NCI-H187 treated with DMSO at 0.1 percent for 48 hours (cell line): ENCODE measurements at regions not wholly inside any gene's neighbourhood (a gene's known extent, or its start where the extent isn't known, plus 50 kb on each side); places are given as distances from the start of the nearest gene placed in this dataset.
A peak's percentile ranks its signal among the peaks of the same experiment; 100 is the strongest.
"Not testable (repeated sequence)": the region's sequence is repeated elsewhere in the genome, so short reads cannot be mapped to it uniquely, and the experiment has no call there.

ENCODE experiments used
- DNase-seq: peaks from one replicate; lab custom pipeline; 2025; lab: John Stamatoyannopoulos, UW

DNA sequence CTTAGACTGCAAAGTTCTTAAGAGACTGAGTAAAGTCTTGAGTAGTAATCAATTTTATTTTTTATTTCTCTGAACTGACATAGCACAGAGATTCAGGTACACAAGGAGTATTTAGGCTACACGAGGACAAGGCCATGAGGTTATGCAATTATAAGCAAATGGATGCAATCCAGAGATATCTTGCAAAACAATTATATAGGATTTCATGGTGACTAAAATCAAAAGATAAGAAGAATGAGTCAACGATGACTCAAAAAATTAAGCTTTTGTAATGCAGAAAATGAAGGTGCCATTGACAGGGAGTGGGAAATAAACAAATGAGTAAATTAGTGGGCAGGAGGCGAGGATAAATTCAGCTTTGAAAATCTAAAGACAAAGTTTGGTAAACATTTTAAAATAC is 66.7 kb upstream of the MYO3A start:
- DNase-seq: no peak

- DNase-seq: no peak
Measured at GRCh38 chr10:25869067-25869591, 64.9 kb upstream of the MYO3A start.

DNA sequence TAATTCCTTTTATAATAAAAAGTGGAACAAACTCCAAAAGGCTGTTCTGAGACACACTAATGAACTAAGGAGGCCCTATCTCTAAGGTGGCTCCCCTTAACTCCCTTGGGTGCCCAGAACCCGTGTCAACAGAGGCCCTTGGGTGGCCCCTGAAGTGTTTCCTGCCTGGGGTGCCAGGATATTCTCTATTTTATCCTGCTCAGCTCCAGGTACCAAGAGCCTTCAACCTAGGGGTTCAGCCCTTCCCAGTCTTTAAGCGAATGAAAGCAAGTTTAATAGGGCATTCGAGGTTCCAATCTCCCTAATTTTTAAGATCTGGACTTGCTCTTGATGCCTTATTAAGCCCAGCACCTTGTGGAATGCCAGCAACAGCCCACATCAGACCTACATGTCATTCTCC is 64.4 kb upstream of the MYO3A start:
- no peak for DNase-seq

DNA sequence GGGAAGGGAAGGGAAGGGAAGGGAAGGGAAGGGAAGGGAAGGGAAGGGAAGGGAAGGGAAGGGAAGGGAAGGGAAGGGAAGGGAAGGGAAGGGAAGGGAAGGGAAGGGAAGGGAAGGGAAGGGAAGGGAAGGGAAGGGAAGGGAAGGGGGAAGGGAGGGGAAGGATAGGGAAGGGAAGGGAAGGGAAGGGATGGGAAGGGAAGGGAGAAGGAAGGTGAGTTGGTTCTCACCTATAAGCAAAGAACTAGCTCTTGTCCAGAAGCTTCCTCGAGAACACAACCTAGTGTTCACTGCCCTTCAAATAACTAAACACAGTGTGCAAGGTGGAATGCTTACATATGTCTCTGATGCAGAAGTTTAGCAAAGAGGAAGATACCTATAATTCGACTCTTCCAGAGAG is 59.6 kb upstream of the MYO3A start:
- not testable (repeated sequence) for DNase-seq

GRCh38 chr10:25875556-25876165 is 58.4 kb upstream of the MYO3A start:
- peak; percentile 29 for DNase-seq

- DNase-seq: no peak
Measured at GRCh38 chr10:25877296-25877695, 56.7 kb upstream of the MYO3A start.
